IMR-90 (cell line): ENCODE measurements at regions not wholly inside any gene's neighbourhood (a gene's known extent, or its start where the extent isn't known, plus 50 kb on each side); places are given as distances from the start of the nearest gene placed in this dataset.

ENCODE experiments used
- ATAC-seq: fragments of 200-7000 bp; cut with Tn5 transposase; 2 replicates; pipeline ENCODE4 v1.9.1; 2020; ENCODE audit warnings: low read depth, mild to moderate bottlenecking, moderate library complexity
- BruUV-seq: library from RNA; stranded (reverse); fragments of 400-500 nt; replicated peaks from 2 replicates; lab custom pipeline; 2021; lab: Mats Ljungman, UMichigan
- CTCF ChIA-PET: fragments of 300-600 bp; formaldehyde crosslinking; extraction: SDS; loops from one replicate; lab custom pipeline; 2021; ENCODE audit warnings: antibody characterized with exemption; lab: Yijun Ruan, JAX
- POLR2A ChIA-PET: fragments of 300-600 bp; sonication (Branson Sonifier 250); formaldehyde crosslinking; loops from one replicate; lab custom pipeline; 2022; ENCODE audit warnings: antibody characterized with exemption; ENCODE audit not compliant: unreplicated experiment; lab: Charles Lee
- DNase-seq: peaks from one replicate; pipeline ENCODE4 v3.0.0; 2013
- H2AFZ ChIP-seq: replicated peaks from 2 replicates; pipeline ENCODE3; 2013; ENCODE audit warnings: low read length, mild to moderate bottlenecking; ENCODE audit not compliant: poor library complexity
- H2AK5ac ChIP-seq: 2 replicates; pipeline ENCODE4 v1.6.1; 2013; ENCODE audit warnings: low read depth, low read length, inconsistent platforms
- H2AK9ac ChIP-seq: replicated peaks from 2 replicates; pipeline ENCODE3; 2013; ENCODE audit warnings: mild to moderate bottlenecking, low read depth, low read length, moderate library complexity; ENCODE audit not compliant: poor library complexity
- H2BK120ac ChIP-seq: 2 replicates; pipeline ENCODE4 v1.6.1; 2013; ENCODE audit warnings: low read depth, low read length, inconsistent platforms
- H2BK15ac ChIP-seq: 3 replicates; pipeline ENCODE4 v1.6.1; 2013; ENCODE audit warnings: low read depth, low read length, inconsistent platforms
- H2BK20ac ChIP-seq: 2 replicates; pipeline ENCODE4 v1.6.1; 2013; ENCODE audit warnings: low read depth, mild to moderate bottlenecking, inconsistent platforms, low read length, moderate library complexity
- H2BK5ac ChIP-seq: 2 replicates; pipeline ENCODE4 v1.6.1; 2013; ENCODE audit warnings: mild to moderate bottlenecking, low read depth, low read length, inconsistent platforms; ENCODE audit not compliant: poor library complexity, severe bottlenecking
- H3K14ac ChIP-seq: replicated peaks from 2 replicates; pipeline ENCODE4 v1.6.1; 2013; ENCODE audit warnings: low read depth, low read length, inconsistent platforms
- H3K18ac ChIP-seq: 2 replicates; pipeline ENCODE4 v1.6.1; 2013; ENCODE audit warnings: low read depth, low read length, control low read depth
- H3K23ac ChIP-seq: 2 replicates; pipeline ENCODE4 v1.6.1; 2013; ENCODE audit warnings: low read depth, low read length, inconsistent platforms
- H3K27ac ChIP-seq: 2 replicates; pipeline ENCODE4 v1.5.1; 2013; ENCODE audit warnings: mild to moderate bottlenecking, control low read depth, low read length; ENCODE audit not compliant: insufficient read depth
- H3K27me3 ChIP-seq: 2 replicates; pipeline ENCODE4 v1.6.1; 2013; ENCODE audit warnings: low read length; ENCODE audit not compliant: control insufficient read depth, insufficient read depth
- H3K36me3 ChIP-seq: 2 replicates; pipeline ENCODE4 v1.6.1; 2013; ENCODE audit warnings: low read length, mixed read lengths; ENCODE audit not compliant: control insufficient read depth, insufficient read depth
- H3K4ac ChIP-seq: 2 replicates; pipeline ENCODE4 v1.6.1; 2013; ENCODE audit warnings: low read depth, low read length, inconsistent platforms
- H3K4me1 ChIP-seq: 2 replicates; pipeline ENCODE4 v1.6.1; 2013; ENCODE audit warnings: low read length, mixed read lengths; ENCODE audit not compliant: control insufficient read depth, insufficient read depth
- H3K4me2 ChIP-seq: 2 replicates; pipeline ENCODE4 v1.6.1; 2013; ENCODE audit warnings: low read depth, mild to moderate bottlenecking, control low read depth, low read length, moderate library complexity
- H3K4me3 ChIP-seq: 2 replicates; pipeline ENCODE4 v1.5.1; 2013; ENCODE audit warnings: low read depth, mild to moderate bottlenecking, control low read depth, low read length, moderate library complexity; ENCODE audit not compliant: insufficient read depth
- H3K56ac ChIP-seq: 2 replicates; pipeline ENCODE4 v1.6.1; 2013; ENCODE audit warnings: low read length, inconsistent platforms; ENCODE audit not compliant: insufficient read depth; ENCODE audit errors: extremely low read depth
- H3K79me1 ChIP-seq, 2 experiments: 2 replicates each; pipeline ENCODE4 v1.6.1; 2013; ENCODE audit warnings: low read length in 2 of 2, inconsistent platforms in 1 of 2, low read depth in 1 of 2
- H3K9ac ChIP-seq: 2 replicates; pipeline ENCODE4 v1.6.1; 2013; ENCODE audit warnings: low read depth, low read length, control low read depth
- H3K9me1 ChIP-seq: 2 replicates; pipeline ENCODE4 v1.6.1; 2013; ENCODE audit warnings: low read length, inconsistent platforms; ENCODE audit not compliant: insufficient read depth
- H3K9me3 ChIP-seq: 2 replicates; pipeline ENCODE4 v1.6.1; 2013; ENCODE audit warnings: low read length; ENCODE audit not compliant: control insufficient read depth, insufficient read depth
- H4K20me1 ChIP-seq: 2 replicates; pipeline ENCODE4 v1.6.1; 2013; ENCODE audit warnings: low read length, inconsistent platforms; ENCODE audit not compliant: insufficient read depth
- H4K5ac ChIP-seq: 2 replicates; pipeline ENCODE4 v1.6.1; 2013; ENCODE audit warnings: mild to moderate bottlenecking, low read depth, low read length, control low read depth
- H4K8ac ChIP-seq, 2 experiments: 2 replicates each; pipeline ENCODE4 v1.6.1; 2013; ENCODE audit warnings: low read depth in 2 of 2, low read length in 2 of 2, control low read depth in 1 of 2, inconsistent platforms in 1 of 2
- H4K91ac ChIP-seq: 2 replicates; pipeline ENCODE4 v1.6.1; 2013; ENCODE audit warnings: low read depth, low read length, inconsistent platforms; ENCODE audit not compliant: insufficient read depth
- CEBPB ChIP-seq: IDR thresholded peaks from 2 replicates; pipeline ENCODE4 v1.6.1; 2012; ENCODE audit warnings: low read depth, low read length, improper control_type of control experiment
- CHD1 ChIP-seq: IDR thresholded peaks from 2 replicates; pipeline ENCODE4 v1.6.1; 2012; ENCODE audit warnings: low read depth, low read length, improper control_type of control experiment
- CTCF ChIP-seq: conservative IDR thresholded peaks from 2 replicates; pipeline ENCODE4 v1.5.1; 2012; ENCODE audit warnings: mild to moderate bottlenecking, low read depth, low read length, improper control_type of control experiment
- POLR2A ChIP-seq: IDR thresholded peaks from 2 replicates; pipeline ENCODE4 v1.6.1; 2012; ENCODE audit warnings: mild to moderate bottlenecking, low read depth, low read length
- RCOR1 ChIP-seq: IDR thresholded peaks from 2 replicates; pipeline ENCODE4 v1.6.1; 2012; ENCODE audit warnings: mild to moderate bottlenecking, low read length, improper control_type of control experiment; ENCODE audit not compliant: insufficient replicate concordance
- SMC3 ChIP-seq: fragments of 150-350 bp; IDR thresholded peaks from 2 replicates; pipeline ENCODE4 v1.6.1; 2016; ENCODE audit warnings: low read depth, mild to moderate bottlenecking, antibody characterized with exemption, low read length, moderate library complexity
- WGBS, 2 experiments: methylation state at CpG; one replicate each; pipeline versions ENCODE4 v1.1.5 to v1.1.7; 2013; ENCODE audit warnings: missing lambda C conversion rate in 2 of 2; ENCODE audit not compliant: insufficient read length in 1 of 2; ENCODE audit errors: extremely low coverage in 2 of 2; 5-methylcytosine and 5-hydroxymethylcytosine counted together
- dilution Hi-C: fragments of 300-500 bp; cut with HindIII; formaldehyde crosslinking; loops from one replicate; pipeline ENCODE4 v1.14.3; 2018; ENCODE audit warnings: low sequenced_read_pairs; ENCODE audit not compliant: unreplicated experiment
- in situ Hi-C: fragments of 300-500 bp; cut with MboI; formaldehyde crosslinking; loops from 3 replicates; pipeline ENCODE4 v1.14.3; 2019; ENCODE audit warnings: low sequenced_read_pairs, inconsistent platforms, mixed read lengths
- intact Hi-C: fragments of 100-400 bp; cut with micrococcal nuclease; formaldehyde crosslinking; loops from 2 replicates; pipeline ENCODE4 v1.10.0; 2022

- no peaks in the 10 kb centered on the region for H3K27me3 ChIP-seq
- H2AK9ac ChIP-seq = no peak overlapping the region
- no peak overlapping the region for H4K8ac ChIP-seq
- no peaks in the 10 kb centered on the region for H3K4me1 ChIP-seq
- no peak overlapping the region for H3K4me3 ChIP-seq
- H3K9ac ChIP-seq = no peak overlapping the region
- no peak overlapping the region for H4K5ac ChIP-seq
- no peak overlapping the region for H2AFZ ChIP-seq
- BruUV-seq = no TSS peak
- H3K36me3 ChIP-seq = no peaks in the 10 kb centered on the region
- TF ChIP-seq CTCF (no peak), POLR2A (no peak), CEBPB (no peak), SMC3 (no peak), CHD1 (no peak), RCOR1 (no peak)
- no peak overlapping the region for H3K23ac ChIP-seq
- H3K9me3 ChIP-seq = no peaks in the 10 kb centered on the region
- H2BK15ac ChIP-seq = no peak overlapping the region
- no peak overlapping the region for H2BK5ac ChIP-seq
- H3K4me2 ChIP-seq = no peak overlapping the region
- no peak overlapping the region for H3K14ac ChIP-seq
- in situ Hi-C loops (no loop called here), intact Hi-C loops (no loop called here), dilution Hi-C loops (no loop called here)
- no peak overlapping the region for H3K4ac ChIP-seq
- ATAC-seq (no peak), DNase-seq (no peak)
- no peak overlapping the region for H2BK120ac ChIP-seq
- H3K56ac ChIP-seq = no peak overlapping the region
- POLR2A ChIA-PET = no interaction called here
- no peaks in the 10 kb centered on the region for H3K9me1 ChIP-seq
- no peak overlapping the region for H2AK5ac ChIP-seq
- H3K27ac ChIP-seq = no peak overlapping the region
- H3K79me1 ChIP-seq = no peaks in the 10 kb centered on the region
- no CpG with 5 or more reads among the region's 1 CpG for whole genome bisulfite sequencing, 2 experiments
- CTCF ChIA-PET = no interaction called here
- no peak overlapping the region for H4K91ac ChIP-seq
- H2BK20ac ChIP-seq = no peak overlapping the region
- no peak overlapping the region for H3K18ac ChIP-seq
- H4K20me1 ChIP-seq = no peaks in the 10 kb centered on the region
Observed at GRCh38 chrY:12289415-12289814, 411.6 kb upstream of the USP9Y start.
